HEK293 (cell line): ENCODE measurements at regions not wholly inside any gene's neighbourhood (a gene's known extent, or its start where the extent isn't known, plus 50 kb on each side); places are given as distances from the start of the nearest gene placed in this dataset.

Experiments used
- BCL11A ChIP-seq: fragments of 450-650 bp; formaldehyde crosslinking; IDR thresholded peaks from 2 replicates; pipeline ENCODE4 v1.5.1; 2016; ENCODE audit warnings: low read depth, missing biosample characterization, missing genetic modification characterization
- KLF1 ChIP-seq: fragments of 450-650 bp; formaldehyde crosslinking; IDR thresholded peaks from 2 replicates; pipeline ENCODE4 v1.5.1; 2016; ENCODE audit warnings: missing biosample characterization, missing genetic modification characterization
- OSR2 ChIP-seq: fragments of 450-650 bp; formaldehyde crosslinking; IDR thresholded peaks from 2 replicates; pipeline ENCODE4 v1.5.1; 2016; ENCODE audit warnings: missing biosample characterization, missing genetic modification characterization
- SP3 ChIP-seq: fragments of 450-650 bp; formaldehyde crosslinking; IDR thresholded peaks from 2 replicates; pipeline ENCODE4 v1.5.1; 2016; ENCODE audit warnings: missing biosample characterization, missing genetic modification characterization
- TCF7L2 ChIP-seq: IDR thresholded peaks from 2 replicates; pipeline ENCODE4 v1.6.1; 2011; ENCODE audit warnings: low read depth, mild to moderate bottlenecking, inconsistent platforms, low read length, moderate library complexity, borderline replicate concordance
- ZNF10 ChIP-seq: fragments of 450-650 bp; formaldehyde crosslinking; IDR thresholded peaks from 2 replicates; pipeline ENCODE4 v1.5.1; 2017; ENCODE audit warnings: missing biosample characterization, missing genetic modification characterization
- ZNF175 ChIP-seq: fragments of 450-650 bp; formaldehyde crosslinking; IDR thresholded peaks from 2 replicates; pipeline ENCODE4 v1.5.1; 2016; ENCODE audit warnings: missing biosample characterization, missing genetic modification characterization
- ZNF2 ChIP-seq: fragments of 450-650 bp; formaldehyde crosslinking; IDR thresholded peaks from 2 replicates; pipeline ENCODE4 v1.5.1; 2016; ENCODE audit warnings: missing biosample characterization, missing genetic modification characterization
- ZNF23 ChIP-seq: fragments of 450-650 bp; formaldehyde crosslinking; IDR thresholded peaks from 2 replicates; pipeline ENCODE4 v1.5.1; 2016; ENCODE audit warnings: missing biosample characterization, missing genetic modification characterization, borderline replicate concordance
- ZNF626 ChIP-seq: fragments of 450-650 bp; sonication (Bioruptor Pico); formaldehyde crosslinking; IDR thresholded peaks from 2 replicates; pipeline ENCODE4 v1.5.1; 2018; ENCODE audit warnings: missing biosample characterization, missing genetic modification characterization, inconsistent platforms
- ZNF670 ChIP-seq: fragments of 450-650 bp; formaldehyde crosslinking; IDR thresholded peaks from 2 replicates; pipeline ENCODE4 v1.5.1; 2016; ENCODE audit warnings: missing biosample characterization, missing genetic modification characterization, low read depth
- ZNF76 ChIP-seq: fragments of 450-650 bp; formaldehyde crosslinking; IDR thresholded peaks from 2 replicates; pipeline ENCODE4; 2016; ENCODE audit warnings: low read depth, missing biosample characterization, missing genetic modification characterization, borderline replicate concordance
- TF ChIP-seq, protein P1 (sequence below): fragments of 450-650 bp; formaldehyde crosslinking; IDR thresholded peaks from 2 replicates; pipeline ENCODE4 v1.5.1; 2016; ENCODE audit warnings: missing biosample characterization, missing genetic modification characterization

DNA sequence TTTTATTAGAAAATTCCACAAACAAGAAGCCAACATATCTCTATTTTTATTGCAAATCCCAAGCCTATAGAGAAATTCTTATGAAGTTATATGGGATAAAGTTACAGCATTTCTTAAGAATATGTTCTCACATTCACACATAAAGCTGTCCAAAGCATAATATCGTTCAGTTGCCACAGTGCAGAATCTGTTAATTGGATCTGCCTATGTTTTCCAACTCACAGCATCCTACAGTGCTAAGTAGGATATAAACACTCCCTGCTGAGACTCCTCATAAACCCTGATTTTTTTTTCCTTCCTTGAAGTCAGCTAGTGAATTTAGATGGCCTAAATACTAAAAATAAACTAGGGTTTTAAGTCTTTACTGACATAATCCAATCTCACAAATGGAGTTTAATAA, 307.9 kb downstream of the PDGFC start:
- TF ChIP-seq, protein P1, sequence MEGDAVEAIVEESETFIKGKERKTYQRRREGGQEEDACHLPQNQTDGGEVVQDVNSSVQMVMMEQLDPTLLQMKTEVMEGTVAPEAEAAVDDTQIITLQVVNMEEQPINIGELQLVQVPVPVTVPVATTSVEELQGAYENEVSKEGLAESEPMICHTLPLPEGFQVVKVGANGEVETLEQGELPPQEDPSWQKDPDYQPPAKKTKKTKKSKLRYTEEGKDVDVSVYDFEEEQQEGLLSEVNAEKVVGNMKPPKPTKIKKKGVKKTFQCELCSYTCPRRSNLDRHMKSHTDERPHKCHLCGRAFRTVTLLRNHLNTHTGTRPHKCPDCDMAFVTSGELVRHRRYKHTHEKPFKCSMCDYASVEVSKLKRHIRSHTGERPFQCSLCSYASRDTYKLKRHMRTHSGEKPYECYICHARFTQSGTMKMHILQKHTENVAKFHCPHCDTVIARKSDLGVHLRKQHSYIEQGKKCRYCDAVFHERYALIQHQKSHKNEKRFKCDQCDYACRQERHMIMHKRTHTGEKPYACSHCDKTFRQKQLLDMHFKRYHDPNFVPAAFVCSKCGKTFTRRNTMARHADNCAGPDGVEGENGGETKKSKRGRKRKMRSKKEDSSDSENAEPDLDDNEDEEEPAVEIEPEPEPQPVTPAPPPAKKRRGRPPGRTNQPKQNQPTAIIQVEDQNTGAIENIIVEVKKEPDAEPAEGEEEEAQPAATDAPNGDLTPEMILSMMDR (tag by site-specific recombination) = no peak
- TF ChIP-seq ZNF10 (no peak), ZNF76 (no peak), SP3 (tag by site-specific recombination) (no peak), ZNF626 (no peak), OSR2 (tag by site-specific recombination) (no peak), ZNF23 (tag by site-specific recombination) (no peak), ZNF2 (tag by site-specific recombination) (no peak), ZNF670 (tag by site-specific recombination) (no peak), TCF7L2 (no peak), KLF1 (tag by site-specific recombination) (no peak), BCL11A (tag by site-specific recombination) (no peak), ZNF175 (tag by site-specific recombination) (no peak)
